Trophoblast cell (in vitro differentiated cells and primary cell): ENCODE measurements at regions not wholly inside any gene's neighbourhood (a gene's known extent, or its start where the extent isn't known, plus 50 kb on each side); places are given as distances from the start of the nearest gene placed in this dataset.
"Not testable (repeated sequence)": the region's sequence is repeated elsewhere in the genome, so short reads cannot be mapped to it uniquely, and the experiment has no call there.

Experiments used
- DNase-seq, 2 donors: peaks; one replicate each; pipeline ENCODE4 v3.0.0-alpha.2; 2016
- H2AFZ ChIP-seq: 2 replicates; pipeline ENCODE4 v1.6.1; 2013; ENCODE audit warnings: low read length, moderate library complexity, mild to moderate bottlenecking; ENCODE audit not compliant: insufficient read depth, poor library complexity
- H2AK5ac ChIP-seq: 2 replicates; pipeline ENCODE4 v1.6.1; 2013; ENCODE audit warnings: mild to moderate bottlenecking, low read length
- H2BK120ac ChIP-seq: 2 replicates; pipeline ENCODE4 v1.6.1; 2013; ENCODE audit warnings: low read length, mild to moderate bottlenecking, moderate library complexity; ENCODE audit not compliant: insufficient read depth, poor library complexity
- H2BK12ac ChIP-seq: 2 replicates; pipeline ENCODE4 v1.6.1; 2013; ENCODE audit warnings: mild to moderate bottlenecking, low read length, moderate library complexity
- H2BK5ac ChIP-seq: 2 replicates; pipeline ENCODE4 v1.6.1; 2013; ENCODE audit warnings: low read length, low read depth, moderate library complexity, mild to moderate bottlenecking; ENCODE audit not compliant: poor library complexity
- H3K14ac ChIP-seq: 2 replicates; pipeline ENCODE4 v1.6.1; 2013; ENCODE audit warnings: mild to moderate bottlenecking, low read length
- H3K18ac ChIP-seq: 2 replicates; pipeline ENCODE4 v1.6.1; 2013; ENCODE audit warnings: mild to moderate bottlenecking, low read length
- H3K23ac ChIP-seq: 2 replicates; pipeline ENCODE4 v1.6.1; 2013; ENCODE audit warnings: low read length
- H3K27ac ChIP-seq: 2 replicates; pipeline ENCODE4 v1.5.1; 2013; ENCODE audit warnings: low read depth, mild to moderate bottlenecking, inconsistent platforms, low read length, moderate library complexity
- H3K27me3 ChIP-seq: 2 replicates; pipeline ENCODE4 v1.6.1; 2013; ENCODE audit warnings: inconsistent platforms, mild to moderate bottlenecking, low read length, moderate library complexity; ENCODE audit not compliant: insufficient read depth
- H3K36me3 ChIP-seq, 2 experiments: 1 replicate in 1 of 2; 2 replicates in 1 of 2; pipeline ENCODE4 v1.6.1; 2013; ENCODE audit warnings: low read length in 2 of 2, mild to moderate bottlenecking in 2 of 2, moderate library complexity in 1 of 2; ENCODE audit not compliant: insufficient read depth in 2 of 2, control insufficient read depth in 1 of 2
- H3K4ac ChIP-seq: 2 replicates; pipeline ENCODE4 v1.6.1; 2013; ENCODE audit warnings: low read depth, mild to moderate bottlenecking, low read length, moderate library complexity
- H3K4me1 ChIP-seq, 2 experiments: 1 replicate in 1 of 2; 2 replicates in 1 of 2; pipeline ENCODE4 v1.6.1; 2013; ENCODE audit warnings: low read length in 2 of 2, mild to moderate bottlenecking in 2 of 2, moderate library complexity in 1 of 2; ENCODE audit not compliant: insufficient read depth in 2 of 2, control insufficient read depth in 1 of 2
- H3K4me2 ChIP-seq: 2 replicates; pipeline ENCODE4 v1.6.1; 2013; ENCODE audit warnings: inconsistent platforms, mild to moderate bottlenecking, low read length, moderate library complexity
- H3K4me3 ChIP-seq: 2 replicates; pipeline ENCODE4 v1.5.1; 2013; ENCODE audit warnings: mild to moderate bottlenecking, low read depth, low read length, inconsistent platforms
- H3K79me1 ChIP-seq: one replicate; pipeline ENCODE4 v1.6.1; 2013; ENCODE audit warnings: low read length
- H3K79me2 ChIP-seq: 2 replicates; pipeline ENCODE4 v1.6.1; 2013; ENCODE audit warnings: low read length, mild to moderate bottlenecking; ENCODE audit not compliant: control insufficient read depth, insufficient read depth, poor library complexity
- H3K9ac ChIP-seq: 2 replicates; pipeline ENCODE4 v1.6.1; 2013; ENCODE audit warnings: mild to moderate bottlenecking, low read length
- H3K9me3 ChIP-seq: 2 replicates; pipeline ENCODE4 v1.6.1; 2013; ENCODE audit warnings: low read depth, mild to moderate bottlenecking, control low read depth, inconsistent platforms, low read length; ENCODE audit not compliant: insufficient read depth
- H4K12ac ChIP-seq: 2 replicates; pipeline ENCODE4 v1.6.1; 2013; ENCODE audit warnings: low read depth, mild to moderate bottlenecking, low read length, moderate library complexity
- H4K8ac ChIP-seq: 2 replicates; pipeline ENCODE4 v1.6.1; 2013; ENCODE audit warnings: low read depth, mild to moderate bottlenecking, low read length, moderate library complexity
- H4K91ac ChIP-seq: one replicate; pipeline ENCODE4 v1.6.1; 2013; ENCODE audit warnings: low read depth, mild to moderate bottlenecking, low read length, moderate library complexity
- WGBS: extraction: QIAGEN DNeasy Blood & Tissue Kit; methylation state at CpG from one replicate; pipeline ENCODE4 v1.1.7; 2013; ENCODE audit warnings: missing lambda C conversion rate; ENCODE audit not compliant: insufficient read length, insufficient coverage; ENCODE audit errors: extremely low coverage; 5-methylcytosine and 5-hydroxymethylcytosine counted together

DNA sequence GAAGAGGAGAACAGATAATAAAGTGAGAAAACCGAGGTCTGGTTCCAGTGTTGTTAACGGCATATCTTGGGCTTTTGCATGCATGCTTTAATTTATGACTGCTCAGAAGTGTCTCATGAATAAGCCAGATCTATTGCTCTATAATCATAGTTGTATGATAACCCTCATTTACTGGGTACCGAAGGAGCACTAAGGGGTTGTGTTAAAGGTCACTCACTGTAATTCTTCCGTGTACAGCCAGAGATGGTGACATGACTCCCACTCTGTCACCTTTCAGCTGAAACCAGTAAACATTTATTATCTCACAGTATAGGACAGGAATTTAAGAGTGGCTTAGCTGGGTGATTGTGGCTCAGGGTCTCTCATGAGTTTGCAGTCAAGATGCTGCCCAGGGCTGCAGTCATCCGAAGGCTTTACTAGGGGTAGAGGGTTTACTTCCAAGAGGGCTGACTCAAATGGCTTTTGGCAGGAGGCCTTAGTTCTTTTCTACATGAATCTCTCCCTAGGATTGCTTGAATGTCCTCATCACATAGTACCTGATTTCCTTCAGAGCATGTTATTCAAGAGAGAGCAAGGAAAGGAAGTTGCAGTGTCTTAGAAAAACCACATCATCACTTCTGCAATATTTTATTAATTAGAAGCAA is 107.0 kb downstream of the NAB1 start:
- H3K23ac ChIP-seq: no peak overlapping the region

DNA sequence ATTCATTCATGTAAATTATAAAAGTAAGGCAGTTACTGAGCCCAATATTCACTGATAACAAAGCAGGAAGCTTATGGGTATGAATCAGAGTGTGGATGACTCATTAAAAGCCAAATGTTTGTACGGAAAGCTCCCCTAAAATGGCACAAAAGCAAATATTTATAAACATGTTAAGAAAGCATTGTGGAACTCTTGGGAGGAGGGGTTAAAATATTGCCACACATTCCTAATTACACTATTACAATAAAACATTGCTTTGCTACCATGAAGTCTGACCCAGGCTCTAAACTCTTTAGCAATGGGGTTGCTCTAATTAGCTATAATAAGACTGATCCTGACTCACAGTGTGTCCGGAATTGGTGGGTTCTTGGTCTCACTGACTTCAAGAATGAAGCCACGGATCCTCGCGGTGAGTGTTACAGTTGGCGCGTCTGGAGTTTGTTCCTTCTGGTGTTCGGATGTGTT is 110.9 kb downstream of the NAB1 start:
- H3K36me3 ChIP-seq: no peaks in the 10 kb centered on the region
- no CpG with 5 or more reads among the region's 8 CpGs for WGBS
- no peaks in the 10 kb centered on the region for H3K79me2 ChIP-seq
- H3K4ac ChIP-seq: no peak overlapping the region
- peak in 1 of 2 donors; percentile 10 for DNase-seq
- no peak overlapping the region for H3K18ac ChIP-seq
- H3K9me3 ChIP-seq: no peaks in the 10 kb centered on the region
- H3K4me2 ChIP-seq: no peak overlapping the region
- H2BK5ac ChIP-seq: no peak overlapping the region
- no peak overlapping the region for H2BK12ac ChIP-seq
- H3K9ac ChIP-seq: no peak overlapping the region
- H3K27ac ChIP-seq: no peak overlapping the region
- no peak overlapping the region for H2AK5ac ChIP-seq
- H3K4me1 ChIP-seq: no peaks in the 10 kb centered on the region
- H3K14ac ChIP-seq: no peak overlapping the region
- no peaks in the 10 kb centered on the region for H3K27me3 ChIP-seq
- H4K91ac ChIP-seq: no peak overlapping the region
- no peak overlapping the region for H2AFZ ChIP-seq
- no peak overlapping the region for H4K8ac ChIP-seq
- no peak overlapping the region for H3K4me3 ChIP-seq
- no peak overlapping the region for H3K23ac ChIP-seq
- H4K12ac ChIP-seq: no peak overlapping the region
- no peak overlapping the region for H2BK120ac ChIP-seq
- no peaks in the 10 kb centered on the region for H3K79me1 ChIP-seq

More for the DNA sequence above, 107.0 kb downstream of the NAB1 start:
- Histone ChIP-seq H3K36me3 (no peaks in the 10 kb centered on the region), H2BK5ac (no peak overlapping the region), H2AK5ac (no peak overlapping the region), H3K14ac (no peak overlapping the region), H2AFZ (no peak overlapping the region), H3K9me3 (no peaks in the 10 kb centered on the region), H3K9ac (no peak overlapping the region), H4K8ac (no peak overlapping the region), H3K4ac (no peak overlapping the region), H4K12ac (no peak overlapping the region), H3K4me2 (no peak overlapping the region), H3K18ac (no peak overlapping the region), H3K79me2 (no peaks in the 10 kb centered on the region), H3K27ac (no peak overlapping the region), H3K4me1 (no peaks in the 10 kb centered on the region), H4K91ac (no peak overlapping the region), H3K27me3 (no peaks in the 10 kb centered on the region), H2BK12ac (no peak overlapping the region), H2BK120ac (no peak overlapping the region), H3K79me1 (no peaks in the 10 kb centered on the region), H3K4me3 (no peak overlapping the region)
- WGBS: no CpG with 5 or more reads among the region's 5 CpGs
- no peak for DNase-seq

DNA sequence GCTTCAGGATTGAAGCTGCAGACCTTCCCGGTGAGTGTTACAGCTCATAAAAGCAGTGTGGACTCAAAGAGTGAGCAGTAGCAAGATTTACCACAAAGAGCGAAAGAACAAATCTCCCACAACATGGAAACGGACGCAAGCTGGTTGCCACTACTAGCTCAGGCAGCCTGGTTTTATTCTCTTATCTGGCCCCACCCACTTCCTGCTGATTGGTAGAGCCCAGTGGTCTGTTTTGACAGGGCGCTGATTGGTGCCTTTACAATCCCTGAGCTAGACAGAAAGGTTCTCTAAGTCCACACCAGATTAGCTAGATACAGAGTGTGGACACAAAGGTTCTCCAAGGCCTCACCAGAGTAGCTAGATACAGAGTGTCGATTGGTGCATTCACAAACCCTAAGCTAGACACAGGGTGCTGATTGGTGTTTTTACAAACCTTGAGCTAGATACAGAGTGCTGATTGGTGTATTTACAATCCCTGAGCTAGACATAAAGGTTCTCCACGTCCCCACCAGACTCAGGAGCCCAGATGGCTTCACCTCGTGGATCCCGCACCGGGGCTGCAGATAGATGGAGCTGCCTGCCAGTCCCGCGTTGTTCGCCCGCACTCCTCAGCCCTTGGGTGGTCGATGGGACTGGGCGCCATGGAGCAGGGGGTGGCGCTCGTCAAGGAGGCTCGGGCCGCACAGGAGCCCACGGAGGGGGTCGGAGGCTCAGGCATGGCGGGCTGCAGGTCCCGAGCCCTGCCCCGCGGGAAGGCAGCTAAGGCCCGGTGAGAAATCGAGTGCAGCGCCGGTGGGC is 111.7 kb downstream of the NAB1 start:
- H3K18ac ChIP-seq, H2BK12ac ChIP-seq, H3K79me2 ChIP-seq, H3K4me3 ChIP-seq, H3K27ac ChIP-seq, H3K4ac ChIP-seq, H3K36me3 ChIP-seq, H4K12ac ChIP-seq, H4K91ac ChIP-seq, H3K9me3 ChIP-seq, H3K27me3 ChIP-seq, H2BK120ac ChIP-seq, DNase-seq, H2AFZ ChIP-seq, H3K14ac ChIP-seq, H3K9ac ChIP-seq, H4K8ac ChIP-seq, H3K4me2 ChIP-seq, H2BK5ac ChIP-seq, H3K4me1 ChIP-seq, H2AK5ac ChIP-seq, H3K79me1 ChIP-seq, H3K23ac ChIP-seq: not testable (repeated sequence)
- no CpG with 5 or more reads among the region's 30 CpGs for WGBS

DNA sequence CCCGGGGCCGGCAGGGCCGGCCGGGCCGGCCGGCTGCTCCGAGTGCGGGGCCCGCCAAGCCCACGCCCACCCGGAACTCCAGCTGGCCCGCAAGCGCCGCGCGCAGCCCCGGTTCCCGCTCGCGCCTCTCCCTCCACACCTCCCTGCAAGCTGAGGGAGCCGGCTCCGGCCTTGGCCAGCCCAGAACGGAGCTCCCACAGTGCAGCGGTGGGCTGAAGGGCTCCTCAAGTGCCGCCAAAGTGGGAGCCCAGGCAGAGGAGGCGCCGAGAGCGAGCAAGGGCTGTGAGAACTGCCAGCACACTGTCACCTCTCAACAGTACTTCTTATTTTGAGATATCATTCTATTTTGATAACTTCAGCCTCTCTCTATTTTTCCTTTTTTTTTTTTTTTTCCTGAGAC is 112.3 kb downstream of the NAB1 start:
- DNase-seq, H2BK12ac ChIP-seq: not testable (repeated sequence)

More for the DNA sequence above, 112.3 kb downstream of the NAB1 start:
- H3K18ac ChIP-seq, H3K79me1 ChIP-seq, H3K79me2 ChIP-seq, H3K27me3 ChIP-seq, H2BK5ac ChIP-seq, H3K4me3 ChIP-seq, H3K4me1 ChIP-seq, H4K12ac ChIP-seq, H4K8ac ChIP-seq, H2BK120ac ChIP-seq, H3K9me3 ChIP-seq, H3K4me2 ChIP-seq, H3K14ac ChIP-seq, H2AFZ ChIP-seq, H3K27ac ChIP-seq, H4K91ac ChIP-seq, H3K9ac ChIP-seq, H3K36me3 ChIP-seq, H3K4ac ChIP-seq, H3K23ac ChIP-seq, H2AK5ac ChIP-seq: not testable (repeated sequence)
- no CpG with 5 or more reads among the region's 28 CpGs for WGBS
